ENCODE measurements at regions not wholly inside any gene's neighbourhood (a gene's known extent, or its start where the extent isn't known, plus 50 kb on each side); places are given as distances from the start of the nearest gene placed in this dataset.
"Not testable (repeated sequence)": the region's sequence is repeated elsewhere in the genome, so short reads cannot be mapped to it uniquely, and the experiment has no call there.

GRCh38 chr2:57402755-57403154, 643.9 kb upstream of the VRK2 start:
- no peaks in the 10 kb centered on the region for H3K9me3 ChIP-seq (ENCODE audit: control insufficient read depth in 2 of 3, insufficient read depth in 1 of 3, low read length in 3 of 3)
- TF ChIP-seq, protein P1, sequence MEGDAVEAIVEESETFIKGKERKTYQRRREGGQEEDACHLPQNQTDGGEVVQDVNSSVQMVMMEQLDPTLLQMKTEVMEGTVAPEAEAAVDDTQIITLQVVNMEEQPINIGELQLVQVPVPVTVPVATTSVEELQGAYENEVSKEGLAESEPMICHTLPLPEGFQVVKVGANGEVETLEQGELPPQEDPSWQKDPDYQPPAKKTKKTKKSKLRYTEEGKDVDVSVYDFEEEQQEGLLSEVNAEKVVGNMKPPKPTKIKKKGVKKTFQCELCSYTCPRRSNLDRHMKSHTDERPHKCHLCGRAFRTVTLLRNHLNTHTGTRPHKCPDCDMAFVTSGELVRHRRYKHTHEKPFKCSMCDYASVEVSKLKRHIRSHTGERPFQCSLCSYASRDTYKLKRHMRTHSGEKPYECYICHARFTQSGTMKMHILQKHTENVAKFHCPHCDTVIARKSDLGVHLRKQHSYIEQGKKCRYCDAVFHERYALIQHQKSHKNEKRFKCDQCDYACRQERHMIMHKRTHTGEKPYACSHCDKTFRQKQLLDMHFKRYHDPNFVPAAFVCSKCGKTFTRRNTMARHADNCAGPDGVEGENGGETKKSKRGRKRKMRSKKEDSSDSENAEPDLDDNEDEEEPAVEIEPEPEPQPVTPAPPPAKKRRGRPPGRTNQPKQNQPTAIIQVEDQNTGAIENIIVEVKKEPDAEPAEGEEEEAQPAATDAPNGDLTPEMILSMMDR (IDR thresholded peaks at IDR 0.05; ENCODE audit: borderline replicate concordance, extremely low read depth, insufficient read depth), result no peak

DNA sequence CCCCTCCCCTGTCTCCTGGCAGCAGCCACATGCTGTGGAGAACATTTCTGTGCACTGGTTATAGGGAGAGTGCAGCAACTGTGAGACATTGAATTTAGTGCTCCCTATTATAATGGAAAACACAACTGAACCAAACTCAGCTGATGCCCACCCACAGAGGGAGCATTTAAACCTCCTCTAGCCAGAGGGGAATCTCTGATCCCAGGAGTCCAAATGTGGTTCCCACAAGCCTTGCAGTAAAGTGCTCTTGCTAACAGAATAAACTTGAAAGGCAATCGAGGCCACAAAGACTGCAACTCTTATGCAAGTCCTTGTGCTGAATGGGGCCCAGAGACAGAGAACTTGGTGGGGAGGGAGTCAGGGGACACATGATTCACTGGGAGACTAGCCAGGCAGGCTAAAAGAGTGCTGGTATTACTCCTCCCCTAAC, 638.8 kb upstream of the VRK2 start:
- Histone ChIP-seq H3K4me1 (ENCODE audit: control insufficient read depth in 2 of 3, insufficient read depth in 2 of 3, low read depth in 1 of 3, low read length in 3 of 3) (no peaks in the 10 kb centered on the region), H3K36me3 (ENCODE audit: control insufficient read depth in 2 of 3, insufficient read depth in 3 of 3, low read length in 3 of 3) (no peaks in the 10 kb centered on the region), H3K27me3 (ENCODE audit: control insufficient read depth, insufficient read depth, low read length) (no peaks in the 10 kb centered on the region), H3K4me3 (ENCODE audit: low read length in 3 of 3) (no peak overlapping the region), H3K9me3 (ENCODE audit: control insufficient read depth in 2 of 3, insufficient read depth in 1 of 3, low read length in 3 of 3) (peaks cover 0 to 5% (median 3%) of the 10 kb centered on the region in 3 donors), H3K27ac (ENCODE audit: low read depth in 2 of 2, low read length in 2 of 2) (no peak overlapping the region), H3K9ac (ENCODE audit: low read length in 3 of 3) (no peak overlapping the region)
- TF ChIP-seq, protein P1 (IDR thresholded peaks at IDR 0.05; ENCODE audit: borderline replicate concordance, extremely low read depth, insufficient read depth), result no peak
- no peak for FAIRE-seq
- no peak for DNase-seq
- intact Hi-C loops (cut with DNase I), result no loop called here

More at GRCh38 chr2:57402755-57403154, 643.9 kb upstream of the VRK2 start:
- Histone ChIP-seq H3K27me3 (ENCODE audit: control insufficient read depth, insufficient read depth, low read length) (no peaks in the 10 kb centered on the region), H3K4me3 (ENCODE audit: low read length in 3 of 3) (no peak overlapping the region), H3K9ac (ENCODE audit: low read length in 3 of 3) (no peak overlapping the region), H3K36me3 (ENCODE audit: control insufficient read depth in 2 of 3, insufficient read depth in 3 of 3, low read length in 3 of 3) (no peaks in the 10 kb centered on the region), H3K27ac (ENCODE audit: low read depth in 2 of 2, low read length in 2 of 2) (no peak overlapping the region), H3K4me1 (ENCODE audit: control insufficient read depth in 2 of 3, insufficient read depth in 2 of 3, low read depth in 1 of 3, low read length in 3 of 3) (no peaks in the 10 kb centered on the region)
- no peak for DNase-seq
- no peak for FAIRE-seq
- intact Hi-C loops (cut with DNase I), result no loop called here

DNA sequence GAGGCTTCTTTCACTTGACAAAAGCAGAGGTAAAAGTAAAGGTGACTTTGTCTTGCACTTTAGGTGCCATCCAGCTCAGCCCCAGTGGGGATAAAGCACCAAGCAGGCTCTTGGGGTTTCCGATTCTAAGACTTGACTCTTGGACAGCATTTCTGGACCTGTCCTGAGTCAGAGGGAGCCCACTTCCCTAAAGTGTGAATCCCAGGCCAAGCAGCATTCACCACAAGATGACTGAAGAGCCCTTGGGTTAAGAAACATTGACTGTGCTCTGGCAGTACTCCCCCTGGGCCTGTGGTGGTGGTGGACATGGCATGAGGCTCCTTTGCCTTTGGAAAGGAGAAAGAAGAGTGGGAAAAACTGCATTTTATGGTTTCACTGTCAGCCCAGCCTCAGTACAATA, 638.0 kb upstream of the VRK2 start:
- Histone ChIP-seq H3K9me3 (ENCODE audit: control insufficient read depth in 2 of 3, insufficient read depth in 1 of 3, low read length in 3 of 3) (peaks cover 0 to 8% (median 3%) of the 10 kb centered on the region in 3 donors), H3K4me1 (ENCODE audit: control insufficient read depth in 2 of 3, insufficient read depth in 2 of 3, low read depth in 1 of 3, low read length in 3 of 3) (no peaks in the 10 kb centered on the region), H3K36me3 (ENCODE audit: control insufficient read depth in 2 of 3, insufficient read depth in 3 of 3, low read length in 3 of 3) (no peaks in the 10 kb centered on the region), H3K9ac (ENCODE audit: low read length in 3 of 3) (no peak overlapping the region), H3K4me3 (ENCODE audit: low read length in 3 of 3) (no peak overlapping the region), H3K27me3 (ENCODE audit: control insufficient read depth, insufficient read depth, low read length) (no peaks in the 10 kb centered on the region), H3K27ac (ENCODE audit: low read depth in 2 of 2, low read length in 2 of 2) (no peak overlapping the region)
- DNase-seq (no peak), FAIRE-seq (no peak)
- intact Hi-C loops (cut with DNase I), result no loop called here
- TF ChIP-seq, protein P1 (IDR thresholded peaks at IDR 0.05; ENCODE audit: borderline replicate concordance, extremely low read depth, insufficient read depth), result no peak

DNA sequence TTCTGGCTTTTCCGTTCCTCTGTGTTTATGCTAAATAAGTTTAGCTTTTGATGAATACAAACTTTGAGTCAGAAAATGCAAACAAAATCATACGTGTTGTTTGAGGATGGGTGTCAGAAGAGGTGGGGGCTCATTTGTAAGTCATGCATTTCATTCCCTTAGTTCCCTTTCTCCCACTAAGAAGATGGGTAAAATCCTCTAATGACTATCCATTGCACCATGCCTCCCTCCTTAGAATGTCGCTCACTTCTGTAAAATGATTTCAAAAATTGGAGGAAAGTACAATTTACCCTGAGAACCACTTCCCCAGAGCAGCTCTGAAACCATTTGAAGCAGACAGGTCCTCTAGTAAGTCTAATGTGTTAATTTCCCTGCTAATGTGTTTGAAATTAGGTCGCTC, 629.6 kb upstream of the VRK2 start:
- H3K27me3 ChIP-seq (ENCODE audit: control insufficient read depth, insufficient read depth, low read length), result no peaks in the 10 kb centered on the region
- TF ChIP-seq, protein P1 (IDR thresholded peaks at IDR 0.05; ENCODE audit: borderline replicate concordance, extremely low read depth, insufficient read depth), result no peak
- H3K9me3 ChIP-seq (ENCODE audit: control insufficient read depth in 2 of 3, insufficient read depth in 1 of 3, low read length in 3 of 3), result peaks cover 0 to 9% (median 0%) of the 10 kb centered on the region in 3 donors
- intact Hi-C loops (cut with DNase I), result no loop called here
- H3K4me3 ChIP-seq (ENCODE audit: low read length in 3 of 3), result no peak overlapping the region
- H3K4me1 ChIP-seq (ENCODE audit: control insufficient read depth in 2 of 3, insufficient read depth in 2 of 3, low read depth in 1 of 3, low read length in 3 of 3), result no peaks in the 10 kb centered on the region
- H3K36me3 ChIP-seq (ENCODE audit: control insufficient read depth in 2 of 3, insufficient read depth in 3 of 3, low read length in 3 of 3), result no peaks in the 10 kb centered on the region
- H3K9ac ChIP-seq (ENCODE audit: low read length in 3 of 3), result no peak overlapping the region
- H3K27ac ChIP-seq (ENCODE audit: low read depth in 2 of 2, low read length in 2 of 2), result no peak overlapping the region
- FAIRE-seq (no peak), DNase-seq (no peak)

DNA sequence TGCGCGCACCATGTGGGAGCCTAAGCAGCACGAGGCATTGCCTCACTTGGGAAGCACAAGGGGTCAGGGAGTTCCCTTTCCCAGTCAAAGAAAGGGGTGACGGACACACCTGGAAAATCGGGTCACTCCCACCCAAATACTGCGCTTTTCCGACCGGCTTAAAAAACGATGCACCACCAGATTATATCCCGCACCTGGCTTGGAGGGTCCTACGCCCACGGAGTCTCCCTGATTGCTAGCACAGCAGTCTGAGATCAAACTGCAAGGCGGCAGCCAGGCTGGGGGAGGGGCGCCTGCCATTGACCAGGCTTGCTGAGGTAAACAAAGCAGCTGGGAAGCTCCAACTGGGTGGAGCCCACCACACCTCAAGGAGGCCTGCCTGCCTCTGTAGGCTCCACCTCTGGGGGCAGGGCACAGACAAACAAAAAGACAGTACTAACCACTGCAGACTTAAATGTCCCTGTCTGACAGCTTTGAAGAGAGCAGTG, 627.7 kb upstream of the VRK2 start:
- H3K27ac ChIP-seq (ENCODE audit: low read depth in 2 of 2, low read length in 2 of 2); H3K36me3 ChIP-seq (ENCODE audit: control insufficient read depth in 2 of 3, insufficient read depth in 3 of 3, low read length in 3 of 3); intact Hi-C loops (cut with DNase I); H3K9me3 ChIP-seq (ENCODE audit: control insufficient read depth in 2 of 3, insufficient read depth in 1 of 3, low read length in 3 of 3); FAIRE-seq; H3K9ac ChIP-seq (ENCODE audit: low read length in 3 of 3); DNase-seq; H3K27me3 ChIP-seq (ENCODE audit: control insufficient read depth, insufficient read depth, low read length); H3K4me3 ChIP-seq (ENCODE audit: low read length in 3 of 3); H3K4me1 ChIP-seq (ENCODE audit: control insufficient read depth in 2 of 3, insufficient read depth in 2 of 3, low read depth in 1 of 3, low read length in 3 of 3): not testable (repeated sequence)

Data from kidney (tissue), 13 donors.